ENCODE measurements at regions not wholly inside any gene's neighbourhood (a gene's known extent, or its start where the extent isn't known, plus 50 kb on each side); places are given as distances from the start of the nearest gene placed in this dataset.
A peak's percentile ranks its signal among the peaks of the same experiment; 100 is the strongest.

GRCh38 chrX:102833136-102833535 is 103.9 kb upstream of the RAB40AL start:
- no peaks in the 10 kb centered on the region for H3K9me3 Mint-ChIP-seq (ENCODE audit: low read depth, unreplicated experiment)
- peaks cover 10% of the 10 kb centered on the region for H3K36me3 Mint-ChIP-seq (ENCODE audit: insufficient read depth, unreplicated experiment)
- no TSS peak for BruUV-seq (replicated peaks)
- H3K4me1 Mint-ChIP-seq (ENCODE audit: low read depth, unreplicated experiment), result no peaks in the 10 kb centered on the region
- H3K4me3 Mint-ChIP-seq (ENCODE audit: low read depth, unreplicated experiment), result no peak overlapping the region
- no peak for DNase-seq
- intact Hi-C loops (cut with micrococcal nuclease; ENCODE audit: unreplicated experiment), result no loop called here
- H3K27me3 Mint-ChIP-seq (ENCODE audit: unreplicated experiment), result no peaks in the 10 kb centered on the region
- no peak for TF ChIP-seq CTCF (IDR thresholded peaks at IDR 0.05; ENCODE audit: unreplicated experiment)
- H3K27ac Mint-ChIP-seq (ENCODE audit: unreplicated experiment), result peak overlapping the region; percentile 46
- CTCF ChIA-PET, result no interaction called here

DNA sequence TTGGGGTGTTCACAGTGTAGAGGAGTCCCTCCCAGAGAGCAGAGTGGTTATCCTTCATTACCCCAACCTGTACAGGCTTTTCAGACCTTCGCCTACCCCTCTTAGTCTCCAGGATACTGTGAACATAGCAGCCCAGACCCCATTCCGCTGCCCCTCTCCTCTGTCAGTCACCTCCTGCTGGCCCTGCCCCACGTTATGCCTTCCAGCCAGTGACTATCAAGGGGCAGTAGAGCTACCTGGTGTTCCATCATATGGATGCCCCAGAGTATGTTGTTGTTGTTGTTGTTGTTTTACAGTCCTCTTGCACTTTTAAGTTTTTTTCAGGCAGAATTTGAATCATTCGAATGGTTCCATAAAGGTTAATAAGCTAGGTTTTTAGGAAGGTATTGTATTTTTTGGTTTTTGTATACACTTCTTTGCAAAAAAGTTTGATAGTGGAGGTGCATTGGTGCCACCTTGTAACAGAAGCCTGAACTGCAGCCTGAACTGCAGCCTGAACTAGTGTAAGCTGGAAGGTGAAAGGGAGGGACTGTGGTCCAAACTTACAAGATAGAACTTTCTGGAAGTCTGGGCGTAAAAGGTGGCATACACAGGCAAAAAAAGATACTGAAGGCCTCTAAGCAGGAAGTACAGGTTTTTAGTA is 101.4 kb upstream of the RAB40AL start:
- BruUV-seq (replicated peaks), result no TSS peak
- Mint-ChIP-seq H3K27me3 (ENCODE audit: unreplicated experiment) (no peaks in the 10 kb centered on the region), H3K36me3 (ENCODE audit: insufficient read depth, unreplicated experiment) (peaks cover 5% of the 10 kb centered on the region), H3K9me3 (ENCODE audit: low read depth, unreplicated experiment) (no peaks in the 10 kb centered on the region), H3K27ac (ENCODE audit: unreplicated experiment) (no peak overlapping the region), H3K4me3 (ENCODE audit: low read depth, unreplicated experiment) (no peak overlapping the region), H3K4me1 (ENCODE audit: low read depth, unreplicated experiment) (no peaks in the 10 kb centered on the region)
- intact Hi-C loops (cut with micrococcal nuclease; ENCODE audit: unreplicated experiment), result no loop called here
- no peak for TF ChIP-seq CTCF (IDR thresholded peaks at IDR 0.05; ENCODE audit: unreplicated experiment)
- peak; percentile 21 for DNase-seq
- CTCF ChIA-PET, result interaction anchor here (1.5 kb wide), 1 partner anchor 65 kb away, joined by 5 read pairs; no protein-coding TSS in a partner anchor

- no peak for TF ChIP-seq CTCF (IDR thresholded peaks at IDR 0.05; ENCODE audit: unreplicated experiment)
- DNase-seq, result no peak
- Mint-ChIP-seq H3K4me3 (ENCODE audit: low read depth, unreplicated experiment) (no peak overlapping the region), H3K4me1 (ENCODE audit: low read depth, unreplicated experiment) (no peaks in the 10 kb centered on the region), H3K9me3 (ENCODE audit: low read depth, unreplicated experiment) (no peaks in the 10 kb centered on the region), H3K27ac (ENCODE audit: unreplicated experiment) (no peak overlapping the region), H3K36me3 (ENCODE audit: insufficient read depth, unreplicated experiment) (peaks cover under 1% of the 10 kb centered on the region), H3K27me3 (ENCODE audit: unreplicated experiment) (no peaks in the 10 kb centered on the region)
- BruUV-seq (replicated peaks), result no TSS peak
- CTCF ChIA-PET, result no interaction called here
- intact Hi-C loops (cut with micrococcal nuclease; ENCODE audit: unreplicated experiment), result no loop called here
Observed at GRCh38 chrX:102837847-102838246, 99.2 kb upstream of the RAB40AL start.

GRCh38 chrX:102840871-102841705 is 96.0 kb upstream of the RAB40AL start:
- no peaks in the 10 kb centered on the region for H3K36me3 Mint-ChIP-seq (ENCODE audit: insufficient read depth, unreplicated experiment)
- no peaks in the 10 kb centered on the region for H3K4me1 Mint-ChIP-seq (ENCODE audit: low read depth, unreplicated experiment)
- no peak overlapping the region for H3K27ac Mint-ChIP-seq (ENCODE audit: unreplicated experiment)
- H3K4me3 Mint-ChIP-seq (ENCODE audit: low read depth, unreplicated experiment), result no peak overlapping the region
- no peak for TF ChIP-seq CTCF (IDR thresholded peaks at IDR 0.05; ENCODE audit: unreplicated experiment)
- no peaks in the 10 kb centered on the region for H3K27me3 Mint-ChIP-seq (ENCODE audit: unreplicated experiment)
- CTCF ChIA-PET, result no interaction called here
- DNase-seq, result no peak
- no peaks in the 10 kb centered on the region for H3K9me3 Mint-ChIP-seq (ENCODE audit: low read depth, unreplicated experiment)
- intact Hi-C loops (cut with micrococcal nuclease; ENCODE audit: unreplicated experiment), result no loop called here
- no TSS peak for BruUV-seq (replicated peaks)

Data from Calu3 (cell line).